ENCODE measurements at regions not wholly inside any gene's neighbourhood (a gene's known extent, or its start where the extent isn't known, plus 50 kb on each side); places are given as distances from the start of the nearest gene placed in this dataset.
A peak's percentile ranks its signal among the peaks of the same experiment; 100 is the strongest.

- ATAC-seq: no peak
- DNase-seq: no peak
- intact Hi-C loops (cut with micrococcal nuclease): no loop called here
Observed at GRCh38 chr13:80284290-80284689, 56.6 kb downstream of the SPRY2 start.

DNA sequence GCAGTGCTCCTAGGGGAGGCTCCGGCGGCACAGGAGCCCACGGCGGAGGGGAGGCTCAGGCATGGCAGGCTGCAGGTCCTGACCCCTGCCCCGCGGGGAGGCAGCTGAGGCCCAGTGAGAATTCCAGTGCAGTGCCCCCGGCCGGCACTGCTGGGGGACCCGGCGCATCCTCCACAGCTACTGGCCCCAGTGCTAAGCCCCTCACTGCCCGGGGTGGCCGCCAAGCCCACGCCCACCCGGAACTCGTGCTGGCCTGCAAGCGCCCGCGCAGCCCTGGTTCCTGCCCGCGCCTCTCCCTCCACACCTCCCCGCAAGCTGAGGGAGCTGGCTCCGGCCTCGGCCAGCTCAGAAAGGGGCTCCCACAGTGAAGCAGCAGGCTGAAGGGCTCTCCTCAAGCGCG lies 62.2 kb downstream of the SPRY2 start:
- no peak for ATAC-seq
- DNase-seq: no peak
- intact Hi-C loops (cut with micrococcal nuclease): no loop called here

- no peak for DNase-seq
- intact Hi-C loops (cut with micrococcal nuclease): no loop called here
- peak; percentile 74 for ATAC-seq
Observed at GRCh38 chr13:80276371-80277289, 64.3 kb downstream of the SPRY2 start.

- intact Hi-C loops (cut with micrococcal nuclease): no loop called here
- ATAC-seq: no peak
- no peak for DNase-seq
Observed at GRCh38 chr13:80274643-80275042, 66.3 kb downstream of the SPRY2 start.

DNA sequence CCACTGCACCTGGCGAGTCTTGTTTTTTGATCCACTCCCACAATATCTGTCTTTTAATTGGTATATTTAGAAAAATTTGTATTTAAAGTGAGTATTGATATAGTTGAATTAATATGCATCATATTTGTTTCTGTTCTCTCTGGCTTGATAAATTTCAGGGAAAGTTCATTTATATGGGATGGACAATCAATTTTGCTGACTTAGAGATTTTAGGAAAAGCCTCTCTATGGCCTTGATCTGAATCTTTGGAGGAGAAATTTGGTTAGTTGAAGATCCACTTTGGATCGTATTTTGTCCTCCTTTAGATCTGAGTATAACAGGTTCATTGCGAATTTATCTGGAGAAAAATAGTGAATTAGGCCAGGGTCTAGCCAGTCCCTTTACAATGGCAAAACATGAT lies 67.2 kb downstream of the SPRY2 start:
- ATAC-seq (no peak), DNase-seq (no peak)
- intact Hi-C loops (cut with micrococcal nuclease): no loop called here

GRCh38 chr13:80265348-80265747 lies 75.6 kb downstream of the SPRY2 start:
- intact Hi-C loops (cut with micrococcal nuclease): no loop called here

GRCh38 chr13:80263745-80264513 lies 77.0 kb downstream of the SPRY2 start:
- intact Hi-C loops (cut with micrococcal nuclease): no loop called here
- DNase-seq: no peak
- ATAC-seq: no peak

More at GRCh38 chr13:80265348-80265747, 75.6 kb downstream of the SPRY2 start:
- ATAC-seq (no peak), DNase-seq (no peak)

DNA sequence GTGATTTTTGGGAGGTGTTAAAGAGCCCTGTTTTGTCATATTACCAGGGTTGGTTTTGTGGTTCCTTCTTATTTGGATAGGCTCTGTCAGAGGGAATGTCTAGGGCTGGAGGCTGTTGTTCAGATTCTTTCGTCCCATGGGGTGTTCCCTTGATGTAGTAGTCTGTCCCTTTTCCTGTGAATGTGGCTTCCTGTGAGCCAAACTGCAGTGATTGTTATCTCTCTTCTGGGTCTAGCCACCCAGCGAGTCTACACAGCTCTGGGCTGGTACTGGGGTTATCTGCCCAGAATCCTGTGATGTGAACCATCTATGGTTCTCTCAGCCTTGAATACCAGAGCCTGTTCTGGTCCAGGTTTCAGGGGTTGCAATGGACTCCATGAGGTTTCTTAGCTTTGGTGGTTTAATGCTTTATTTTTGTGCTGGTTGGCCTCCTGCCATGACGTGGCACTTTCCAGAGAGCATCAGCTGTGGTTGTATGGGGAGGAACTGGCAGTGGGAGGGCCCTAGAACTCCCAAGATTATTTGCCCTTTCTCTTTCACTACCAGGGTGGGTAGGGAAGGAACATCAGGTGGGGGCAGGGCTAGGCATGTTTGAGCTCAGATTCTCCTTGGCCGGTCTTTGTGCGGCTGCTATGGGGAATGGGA lies 78.8 kb downstream of the SPRY2 start:
- ATAC-seq (no peak), DNase-seq (no peak)
- intact Hi-C loops (cut with micrococcal nuclease): no loop called here

DNA sequence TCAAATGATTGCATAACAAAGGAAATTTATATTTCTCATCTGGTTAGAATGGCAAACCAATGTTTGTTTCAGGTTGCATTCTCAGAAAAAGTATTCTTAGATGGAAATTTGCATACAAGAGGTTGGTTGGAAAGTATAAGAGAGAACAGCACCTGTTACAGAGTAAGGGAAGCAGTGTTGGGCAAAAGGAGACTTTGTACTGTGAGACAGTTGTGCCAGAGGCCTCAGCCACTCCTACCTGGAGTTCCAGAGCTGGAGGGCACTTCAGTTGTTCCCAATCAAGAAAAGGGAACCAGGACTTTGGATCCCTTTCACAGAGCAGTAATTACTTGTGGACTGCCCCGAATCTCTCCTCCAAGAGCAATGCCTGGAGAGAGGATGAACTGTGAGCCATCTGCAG lies 81.8 kb downstream of the SPRY2 start:
- no peak for ATAC-seq
- intact Hi-C loops (cut with micrococcal nuclease): no loop called here
- no peak for DNase-seq

- DNase-seq (no peak), ATAC-seq (no peak)
- intact Hi-C loops (cut with micrococcal nuclease): no loop called here
Observed at GRCh38 chr13:80256352-80256932, 84.5 kb downstream of the SPRY2 start.

DNA sequence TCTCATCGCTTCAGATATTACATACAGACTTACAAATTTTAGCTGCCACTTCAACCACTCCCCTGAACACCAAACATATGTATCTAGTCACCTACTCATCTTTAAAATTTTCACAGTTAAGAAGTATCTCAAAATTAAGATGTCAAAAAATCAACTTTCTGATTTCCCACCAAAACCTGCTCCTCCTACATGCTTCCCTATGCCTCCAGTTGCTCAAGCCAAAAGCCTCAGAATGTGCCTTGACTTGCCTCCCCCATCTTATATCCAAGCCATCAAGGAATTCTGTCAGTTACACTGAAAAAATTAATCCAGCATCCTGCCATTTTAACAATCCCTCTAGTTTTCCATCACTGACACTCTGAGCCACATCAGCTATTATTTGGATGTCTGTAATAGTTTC lies 85.0 kb downstream of the SPRY2 start:
- intact Hi-C loops (cut with micrococcal nuclease): no loop called here
- ATAC-seq (no peak), DNase-seq (no peak)

- no peak for DNase-seq
- ATAC-seq: no peak
- intact Hi-C loops (cut with micrococcal nuclease): no loop called here
Observed at GRCh38 chr13:80251403-80251802, 89.5 kb downstream of the SPRY2 start.

GRCh38 chr13:80250213-80250810 lies 90.6 kb downstream of the SPRY2 start:
- intact Hi-C loops (cut with micrococcal nuclease): no loop called here
- DNase-seq (no peak), ATAC-seq (no peak)

DNA sequence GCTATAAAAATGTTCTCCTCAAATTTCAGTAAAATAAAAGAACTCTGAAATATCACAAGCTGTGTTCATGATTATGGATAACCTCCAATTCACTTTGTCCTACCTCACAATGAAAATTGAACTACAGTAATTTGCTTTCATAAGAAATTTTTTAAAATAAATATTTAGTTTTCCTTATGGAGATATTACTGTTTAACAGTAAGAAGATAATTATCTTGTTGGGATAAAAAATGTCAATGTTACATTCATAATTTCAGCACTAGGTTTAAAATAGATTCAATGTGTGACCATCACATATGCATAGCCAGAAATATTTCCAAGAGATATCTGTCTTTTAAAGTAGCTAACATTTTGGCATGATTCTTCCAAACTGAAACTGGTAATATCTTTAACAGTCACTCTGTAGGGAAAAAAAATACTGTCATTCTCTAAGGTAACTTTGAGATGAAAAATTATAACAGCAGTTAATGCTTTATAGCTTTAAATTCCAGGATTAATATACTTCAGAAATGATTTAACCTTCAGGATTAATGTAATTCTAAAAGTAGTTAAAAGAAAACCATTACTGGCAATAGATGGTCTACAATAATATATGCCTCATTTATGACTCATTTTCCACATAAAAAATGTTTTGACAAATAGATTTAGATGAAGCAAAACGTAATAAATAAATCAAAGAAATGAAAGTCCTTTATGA lies 91.3 kb downstream of the SPRY2 start:
- intact Hi-C loops (cut with micrococcal nuclease): no loop called here
- ATAC-seq: no peak

GRCh38 chr13:80245162-80245733 lies 95.7 kb downstream of the SPRY2 start:
- DNase-seq: no peak
- intact Hi-C loops (cut with micrococcal nuclease): no loop called here
- no peak for ATAC-seq

More for the DNA sequence above, 91.3 kb downstream of the SPRY2 start:
- no peak for DNase-seq

DNA sequence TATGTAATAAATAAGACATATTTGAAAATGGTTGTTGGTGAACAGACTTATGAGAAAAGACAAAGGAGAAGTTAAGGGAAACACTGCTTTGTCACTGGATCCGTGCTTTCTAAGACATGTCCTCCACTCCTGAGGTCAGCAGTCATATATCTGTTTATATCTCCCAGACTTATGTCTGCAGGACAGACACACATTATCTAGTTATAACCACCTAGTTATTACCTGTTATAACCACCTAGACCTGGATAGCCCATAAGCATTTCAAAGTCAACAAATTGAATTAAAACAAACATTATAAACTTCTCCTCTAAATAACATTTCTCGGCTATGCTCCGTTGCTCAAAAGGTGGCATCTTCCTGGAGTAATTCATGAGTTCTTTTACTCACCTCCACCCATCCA lies 96.4 kb downstream of the SPRY2 start:
- no peak for ATAC-seq
- intact Hi-C loops (cut with micrococcal nuclease): no loop called here
- no peak for DNase-seq

- DNase-seq: no peak
- no peak for ATAC-seq
- intact Hi-C loops (cut with micrococcal nuclease): no loop called here
Observed at GRCh38 chr13:80242728-80243427, 98.0 kb downstream of the SPRY2 start.

All from left ventricle myocardium superior (tissue), 1 donor.